Vagina (tissue), 2 donors: ENCODE measurements at regions not wholly inside any gene's neighbourhood (a gene's known extent, or its start where the extent isn't known, plus 50 kb on each side); places are given as distances from the start of the nearest gene placed in this dataset.

ENCODE experiments used
- DNase-seq, 2 donors: peaks; one replicate each; pipeline ENCODE4 v3.0.0-alpha.2; 2017; ENCODE audit errors: extremely low spot score in 2 of 2
- H3K27ac ChIP-seq: fragments of 200-600 bp; sonication (generic); one replicate; pipeline ENCODE4 v1.5.1; 2019
- H3K27me3 ChIP-seq: fragments of 200-600 bp; sonication (generic); one replicate; pipeline ENCODE4 v1.5.1; 2019
- H3K36me3 ChIP-seq, 2 donors: fragments of 200-600 bp; sonication (generic); one replicate each; pipeline ENCODE4 v1.5.1; 2017 to 2019
- H3K4me1 ChIP-seq: fragments of 200-600 bp; sonication (generic); one replicate; pipeline ENCODE4 v1.5.1; 2019
- H3K4me3 ChIP-seq, 2 donors: fragments of 200-600 bp; sonication (generic); 1 replicate in 1 of 2; 2 replicates in 1 of 2; pipeline ENCODE4 v1.5.1; 2016 to 2019
- H3K9me3 ChIP-seq: fragments of 200-600 bp; sonication (generic); one replicate; pipeline ENCODE4 v1.5.1; 2019
- CTCF ChIP-seq, 3 experiments: fragments of 450-650 bp in 2 of 3; fragments of 200-600 bp in 1 of 3; sonication (generic) in 1 of 3; IDR thresholded peaks; one replicate each; pipeline ENCODE4 v1.5.1; 2017 to 2019; ENCODE audit warnings: antibody characterized with exemption in 3 of 3, mild to moderate bottlenecking in 2 of 3, moderate library complexity in 2 of 3
- POLR2A ChIP-seq, 2 donors: fragments of 450-650 bp; IDR thresholded peaks; one replicate each; pipeline ENCODE4 v1.6.1; 2017; ENCODE audit warnings: antibody characterized with exemption in 2 of 2, mild to moderate bottlenecking in 2 of 2, moderate library complexity in 2 of 2
- POLR2AphosphoS5 ChIP-seq, 2 donors: sonication (generic); formaldehyde crosslinking; IDR thresholded peaks; one replicate each; pipeline ENCODE4 v1.9.0; 2017; ENCODE audit warnings: antibody characterized with exemption in 2 of 2, mild to moderate bottlenecking in 2 of 2, low read depth in 1 of 2; ENCODE audit not compliant: insufficient read depth in 1 of 2
- intact Hi-C: fragments of 100-400 bp; cut with DNase I; formaldehyde crosslinking; loops from one replicate; pipeline ENCODE4 v1.15.1; 2023

- intact Hi-C loops: no loop called here
- H3K9me3 ChIP-seq: no peaks in the 10 kb centered on the region
- DNase-seq: no peak
- H3K36me3 ChIP-seq: no peaks in the 10 kb centered on the region
- H3K4me3 ChIP-seq: no peak overlapping the region
- no peaks in the 10 kb centered on the region for H3K4me1 ChIP-seq
- no peak overlapping the region for H3K27ac ChIP-seq
- H3K27me3 ChIP-seq: no peaks in the 10 kb centered on the region
- TF ChIP-seq POLR2A (IDR thresholded peaks at IDR 0.05): no peak
- no peak for TF ChIP-seq CTCF (IDR thresholded peaks at IDR 0.05)
- TF ChIP-seq POLR2AphosphoS5 (IDR thresholded peaks at IDR 0.05; ENCODE audit: insufficient read depth in 1 of 2, low read depth in 1 of 2): no peak
Observed at GRCh38 chr10:32160864-32161263, 104.6 kb upstream of the KIF5B start.

GRCh38 chr10:32159264-32159663 lies 103.0 kb upstream of the KIF5B start:
- Histone ChIP-seq H3K27me3 (no peaks in the 10 kb centered on the region), H3K27ac (no peak overlapping the region), H3K4me3 (no peak overlapping the region), H3K9me3 (no peaks in the 10 kb centered on the region), H3K36me3 (no peaks in the 10 kb centered on the region), H3K4me1 (no peaks in the 10 kb centered on the region)
- no peak for TF ChIP-seq POLR2A (IDR thresholded peaks at IDR 0.05)
- no peak for TF ChIP-seq CTCF (IDR thresholded peaks at IDR 0.05)
- no peak for TF ChIP-seq POLR2AphosphoS5 (IDR thresholded peaks at IDR 0.05; ENCODE audit: insufficient read depth in 1 of 2, low read depth in 1 of 2)
- intact Hi-C loops: no loop called here
- DNase-seq: no peak

GRCh38 chr10:32156031-32156495 lies 99.8 kb upstream of the KIF5B start:
- H3K36me3 ChIP-seq: no peaks in the 10 kb centered on the region
- H3K27me3 ChIP-seq: no peaks in the 10 kb centered on the region
- TF ChIP-seq POLR2AphosphoS5 (IDR thresholded peaks at IDR 0.05; ENCODE audit: insufficient read depth in 1 of 2, low read depth in 1 of 2): no peak
- no peak for TF ChIP-seq CTCF (IDR thresholded peaks at IDR 0.05)
- no peak for TF ChIP-seq POLR2A (IDR thresholded peaks at IDR 0.05)
- H3K4me1 ChIP-seq: no peaks in the 10 kb centered on the region
- intact Hi-C loops: no loop called here
- DNase-seq: no peak
- H3K4me3 ChIP-seq: no peak overlapping the region
- no peak overlapping the region for H3K27ac ChIP-seq
- H3K9me3 ChIP-seq: no peaks in the 10 kb centered on the region

- Histone ChIP-seq H3K27ac (no peak overlapping the region), H3K36me3 (no peaks in the 10 kb centered on the region), H3K9me3 (no peaks in the 10 kb centered on the region), H3K4me1 (peaks cover 4% of the 10 kb centered on the region), H3K27me3 (no peaks in the 10 kb centered on the region), H3K4me3 (no peak overlapping the region)
- TF ChIP-seq CTCF (IDR thresholded peaks at IDR 0.05) (no peak), POLR2AphosphoS5 (IDR thresholded peaks at IDR 0.05; ENCODE audit: insufficient read depth in 1 of 2, low read depth in 1 of 2) (no peak), POLR2A (IDR thresholded peaks at IDR 0.05) (no peak)
- intact Hi-C loops: no loop called here
- no peak for DNase-seq
Observed at GRCh38 chr10:32155075-32155516, 98.9 kb upstream of the KIF5B start.

GRCh38 chr10:32153931-32154330 lies 97.7 kb upstream of the KIF5B start:
- Histone ChIP-seq H3K9me3 (no peaks in the 10 kb centered on the region), H3K36me3 (no peaks in the 10 kb centered on the region), H3K4me1 (peaks cover 11% of the 10 kb centered on the region), H3K4me3 (no peak overlapping the region), H3K27ac (no peak overlapping the region), H3K27me3 (no peaks in the 10 kb centered on the region)
- TF ChIP-seq POLR2A (IDR thresholded peaks at IDR 0.05) (no peak), POLR2AphosphoS5 (IDR thresholded peaks at IDR 0.05; ENCODE audit: insufficient read depth in 1 of 2, low read depth in 1 of 2) (no peak), CTCF (IDR thresholded peaks at IDR 0.05) (no peak)
- DNase-seq: no peak
- intact Hi-C loops: no loop called here
